ENCODE measurements at regions not wholly inside any gene's neighbourhood (a gene's known extent, or its start where the extent isn't known, plus 50 kb on each side); places are given as distances from the start of the nearest gene placed in this dataset.

GRCh38 chr1:58361134-58361533 is 185.4 kb downstream of the OMA1 start:
- in situ Hi-C loops (cut with HindIII; ENCODE audit: low sequenced_read_pairs), result no loop called here
- H3K4me3 ChIP-seq (ENCODE audit: low read depth, low read length), result no peak overlapping the region
- no peak for DNase-seq (ENCODE audit: low read depth)
- TF ChIP-seq CTCF (IDR thresholded peaks at IDR 0.05; ENCODE audit: low read depth, low read length, missing control alignments), result no peak

GRCh38 chr1:58358346-58358745 is 188.2 kb downstream of the OMA1 start:
- DNase-seq (ENCODE audit: low read depth), result no peak
- no peak overlapping the region for H3K4me3 ChIP-seq (ENCODE audit: low read depth, low read length)
- in situ Hi-C loops (cut with HindIII; ENCODE audit: low sequenced_read_pairs), result no loop called here
- no peak for TF ChIP-seq CTCF (IDR thresholded peaks at IDR 0.05; ENCODE audit: low read depth, low read length, missing control alignments)

DNA sequence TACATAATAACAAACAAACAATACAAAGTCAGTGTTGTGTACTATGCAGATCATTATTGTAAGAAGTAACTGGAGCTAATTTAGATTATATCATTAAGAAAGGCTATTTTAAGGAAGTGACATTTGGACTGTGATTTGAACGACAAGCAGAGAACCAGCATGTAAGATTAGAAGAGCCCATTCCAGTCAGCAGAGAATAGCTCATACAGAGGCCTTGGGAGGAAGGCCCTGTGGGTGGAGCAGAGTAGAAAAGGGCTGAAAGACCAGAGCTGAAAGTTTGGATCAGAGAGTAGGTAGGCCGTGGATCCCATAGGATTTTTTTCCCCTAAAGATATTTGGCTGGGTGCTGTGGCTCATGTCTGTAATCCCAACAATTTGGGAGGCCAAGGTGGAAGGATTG is 190.1 kb downstream of the OMA1 start:
- no peak for TF ChIP-seq CTCF (IDR thresholded peaks at IDR 0.05; ENCODE audit: low read depth, low read length, missing control alignments)
- DNase-seq (ENCODE audit: low read depth), result no peak
- H3K4me3 ChIP-seq (ENCODE audit: low read depth, low read length), result no peak overlapping the region
- in situ Hi-C loops (cut with HindIII; ENCODE audit: low sequenced_read_pairs), result no loop called here

DNA sequence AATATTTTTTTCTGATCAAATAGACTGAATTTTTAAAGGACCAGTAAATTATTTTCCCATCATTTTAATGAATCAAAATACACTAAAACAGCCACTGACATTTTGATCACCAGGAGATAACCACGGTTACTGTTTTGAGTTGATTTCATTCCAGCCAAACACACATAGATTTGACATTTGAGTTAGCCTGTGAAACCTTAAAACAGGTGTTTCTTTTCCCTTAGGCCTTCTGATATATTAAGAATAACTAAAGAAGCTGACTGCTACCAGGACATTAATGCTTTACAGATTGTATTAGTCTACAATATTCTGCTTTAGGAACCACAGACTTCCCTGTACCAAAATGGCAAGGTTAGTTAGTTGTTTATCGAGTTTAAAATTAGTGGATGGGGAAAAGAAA is 193.4 kb downstream of the OMA1 start:
- no peak overlapping the region for H3K4me3 ChIP-seq (ENCODE audit: low read depth, low read length)
- no peak for TF ChIP-seq CTCF (IDR thresholded peaks at IDR 0.05; ENCODE audit: low read depth, low read length, missing control alignments)
- DNase-seq (ENCODE audit: low read depth), result no peak
- in situ Hi-C loops (cut with HindIII; ENCODE audit: low sequenced_read_pairs), result no loop called here

DNA sequence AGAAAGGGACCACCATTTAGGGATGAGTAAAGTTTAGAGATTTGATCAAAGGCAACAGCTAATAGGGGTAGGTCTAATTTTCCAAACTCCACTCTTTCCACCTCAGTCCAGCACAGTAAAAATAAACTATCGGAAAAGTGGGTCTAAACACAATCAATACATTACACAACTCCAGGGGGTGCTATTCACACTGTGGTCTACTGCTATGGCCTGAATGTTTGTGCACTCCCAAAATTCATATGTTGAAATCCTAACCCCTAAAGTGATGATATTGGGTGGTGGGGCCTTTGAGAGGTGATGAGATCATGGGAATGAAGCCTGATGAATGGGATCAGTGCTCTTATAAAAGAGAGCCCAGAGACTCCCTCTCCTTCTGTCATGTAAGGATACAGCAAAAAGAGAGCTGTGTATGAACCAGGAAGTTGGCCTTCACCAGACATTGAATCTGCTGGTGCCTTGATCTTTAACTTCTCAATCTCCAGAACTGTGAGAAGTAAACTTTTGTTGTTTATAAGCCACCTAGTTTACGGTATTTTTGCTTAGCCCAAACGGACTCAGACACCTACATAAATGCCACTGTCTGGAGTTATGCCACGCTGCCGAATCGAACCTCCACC is 193.9 kb downstream of the OMA1 start:
- TF ChIP-seq CTCF (IDR thresholded peaks at IDR 0.05; ENCODE audit: low read depth, low read length, missing control alignments), result no peak
- H3K4me3 ChIP-seq (ENCODE audit: low read depth, low read length), result no peak overlapping the region
- DNase-seq (ENCODE audit: low read depth), result no peak
- in situ Hi-C loops (cut with HindIII; ENCODE audit: low sequenced_read_pairs), result no loop called here

- no peak overlapping the region for H3K4me3 ChIP-seq (ENCODE audit: low read depth, low read length)
- no peak for DNase-seq (ENCODE audit: low read depth)
- in situ Hi-C loops (cut with HindIII; ENCODE audit: low sequenced_read_pairs), result no loop called here
- no peak for TF ChIP-seq CTCF (IDR thresholded peaks at IDR 0.05; ENCODE audit: low read depth, low read length, missing control alignments)
These were observed 200.5 kb downstream of the OMA1 start for GRCh38 chr1:58346036-58346355.

All from astrocyte of the cerebellum (primary cell).